ENCODE measurements at regions not wholly inside any gene's neighbourhood (a gene's known extent, or its start where the extent isn't known, plus 50 kb on each side); places are given as distances from the start of the nearest gene placed in this dataset.
"Not testable (repeated sequence)": the region's sequence is repeated elsewhere in the genome, so short reads cannot be mapped to it uniquely, and the experiment has no call there.

DNA sequence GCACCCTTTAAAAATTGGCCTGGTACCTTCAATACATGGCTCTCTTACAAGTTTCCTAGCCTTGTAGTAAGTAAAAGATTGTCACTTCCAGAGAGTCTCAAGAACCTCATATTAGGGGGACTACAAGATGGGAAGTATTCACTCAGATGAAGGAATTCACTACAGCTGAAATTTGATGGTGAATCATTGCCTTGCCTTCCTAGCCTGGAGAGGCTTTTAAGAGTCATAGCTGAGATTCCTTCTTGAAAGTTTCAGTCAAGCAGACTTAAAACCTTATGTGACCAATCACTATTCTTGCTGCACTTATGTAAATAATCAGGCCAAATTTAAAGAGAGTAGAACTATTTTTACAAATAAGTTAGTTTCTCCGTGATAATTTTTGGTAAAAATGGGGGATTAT, 451.6 kb downstream of the TRHDE start:
- no peak for FAIRE-seq

DNA sequence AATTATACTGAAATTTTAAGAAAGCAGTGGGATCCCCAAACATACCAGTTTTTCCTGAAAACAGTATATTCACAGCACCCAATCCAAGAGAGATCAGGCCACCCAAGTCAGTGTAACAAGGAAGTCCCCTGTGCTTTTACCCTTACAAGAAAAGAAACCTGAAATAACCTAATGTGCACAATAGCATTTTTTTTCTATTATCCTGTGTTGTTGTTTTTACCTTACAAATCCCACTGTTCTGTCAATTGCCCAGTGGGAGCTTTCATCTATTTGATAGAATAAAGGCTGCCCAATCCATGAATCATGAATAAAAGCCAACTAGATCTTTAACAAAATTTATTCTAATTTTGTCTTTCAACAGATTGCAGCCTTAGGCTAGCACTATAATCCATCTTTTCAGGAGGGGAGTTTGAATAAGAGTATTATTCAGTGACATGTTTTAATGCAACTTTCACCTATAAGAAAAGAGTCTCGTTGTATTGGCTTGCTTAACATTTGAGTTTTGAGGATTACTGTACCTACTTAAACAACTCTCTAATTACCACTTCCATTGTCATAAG, 457.4 kb downstream of the TRHDE start:
- no peak for FAIRE-seq

GRCh38 chr12:72734581-72734980, 462.4 kb downstream of the TRHDE start:
- no peak for FAIRE-seq

DNA sequence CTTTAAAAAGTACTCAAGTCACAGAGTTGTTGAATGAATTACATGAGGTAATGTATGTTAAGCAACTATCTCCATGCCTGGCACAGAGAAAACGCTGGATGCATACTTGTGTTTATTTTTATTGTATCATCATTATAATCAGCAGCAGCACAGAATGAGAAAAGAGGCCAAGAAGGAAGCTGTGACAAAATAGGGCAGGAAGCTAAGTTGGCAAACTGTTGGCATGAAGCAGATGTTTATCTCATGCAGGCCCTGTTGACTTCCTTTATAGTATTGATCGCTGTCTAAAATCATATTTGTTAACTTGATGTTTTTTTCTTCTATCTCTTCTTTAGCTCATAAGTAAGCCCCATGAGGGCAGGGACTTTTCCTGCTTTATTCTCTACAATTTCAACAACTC, 466.6 kb downstream of the TRHDE start:
- no peak for FAIRE-seq

GRCh38 chr12:72740064-72740463, 467.9 kb downstream of the TRHDE start:
- no peak for FAIRE-seq

DNA sequence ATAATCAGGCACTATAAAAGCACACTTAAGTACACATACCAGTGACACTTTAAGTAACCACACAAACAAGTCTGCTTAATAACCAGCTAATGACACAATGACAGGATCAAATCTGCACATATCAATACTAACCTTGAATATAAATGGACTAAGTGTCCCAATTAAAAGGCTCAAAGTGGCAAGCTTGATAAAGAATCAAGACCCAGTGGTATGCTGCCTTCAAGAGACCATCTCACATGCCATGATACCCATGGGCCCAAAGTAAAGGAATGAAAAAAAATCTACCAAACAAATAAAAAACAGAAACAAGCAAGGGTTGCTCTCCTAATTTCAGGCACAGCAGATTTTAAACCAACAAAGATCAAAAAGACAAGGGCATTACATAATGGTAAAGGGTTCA, 470.4 kb downstream of the TRHDE start:
- no peak for FAIRE-seq

- FAIRE-seq = no peak
Observed at GRCh38 chr12:72746048-72746447, 473.9 kb downstream of the TRHDE start.

DNA sequence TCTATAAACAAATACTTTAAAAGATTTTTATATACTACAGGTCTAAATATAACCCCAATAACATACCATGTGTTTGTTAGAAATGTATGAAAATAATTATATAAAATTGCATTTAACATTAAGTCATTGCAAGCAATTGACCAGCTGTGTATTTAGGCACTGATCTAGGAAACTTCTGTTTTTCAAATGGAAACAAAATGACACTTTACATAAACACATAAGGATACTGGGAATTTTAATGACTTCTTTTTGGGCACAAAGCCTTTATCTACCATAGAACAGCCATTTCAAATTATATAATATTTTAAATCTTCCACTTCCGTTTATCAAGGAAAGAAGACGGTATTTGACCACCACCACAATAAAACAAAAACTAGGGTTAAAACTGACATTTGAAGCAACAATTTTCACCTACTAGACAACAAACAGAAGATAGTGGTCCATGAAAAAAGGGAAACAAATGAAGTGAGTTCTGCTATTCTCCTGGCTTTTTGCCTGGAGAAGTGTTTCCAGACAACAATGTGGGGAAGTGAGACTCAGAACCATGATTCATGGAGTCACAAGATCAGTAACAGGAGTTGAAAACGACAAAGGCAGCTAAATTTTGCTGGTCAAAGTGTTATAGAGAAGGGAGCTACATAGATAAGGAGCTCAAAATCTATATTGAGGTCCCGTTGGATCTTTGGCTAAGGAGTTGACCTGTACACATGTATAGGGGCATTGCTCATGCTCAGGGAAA, 475.1 kb downstream of the TRHDE start:
- FAIRE-seq = no peak

- FAIRE-seq = no peak
Observed at GRCh38 chr12:72748971-72749370, 476.8 kb downstream of the TRHDE start.

GRCh38 chr12:72753571-72753970, 481.4 kb downstream of the TRHDE start:
- FAIRE-seq = no peak

DNA sequence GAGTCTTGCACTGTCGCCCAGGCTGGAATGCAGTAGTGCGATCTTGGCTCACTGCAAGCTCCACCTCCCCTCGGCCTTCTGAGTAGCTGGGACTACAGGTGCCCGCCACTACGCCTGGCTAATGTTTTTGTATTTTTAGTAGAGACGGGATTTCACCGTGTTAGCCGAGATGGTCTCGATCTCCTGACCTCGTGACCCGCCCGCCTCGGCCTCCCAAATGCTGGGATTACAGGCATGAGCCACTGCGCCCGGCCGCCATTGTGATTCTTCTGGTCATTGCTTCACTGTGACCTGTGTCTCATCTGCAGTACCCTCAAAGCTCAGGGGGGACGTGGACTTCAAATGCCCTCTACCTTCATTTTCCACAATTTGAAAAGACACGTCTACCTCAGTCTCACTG, 481.9 kb downstream of the TRHDE start:
- not testable (repeated sequence) for FAIRE-seq

DNA sequence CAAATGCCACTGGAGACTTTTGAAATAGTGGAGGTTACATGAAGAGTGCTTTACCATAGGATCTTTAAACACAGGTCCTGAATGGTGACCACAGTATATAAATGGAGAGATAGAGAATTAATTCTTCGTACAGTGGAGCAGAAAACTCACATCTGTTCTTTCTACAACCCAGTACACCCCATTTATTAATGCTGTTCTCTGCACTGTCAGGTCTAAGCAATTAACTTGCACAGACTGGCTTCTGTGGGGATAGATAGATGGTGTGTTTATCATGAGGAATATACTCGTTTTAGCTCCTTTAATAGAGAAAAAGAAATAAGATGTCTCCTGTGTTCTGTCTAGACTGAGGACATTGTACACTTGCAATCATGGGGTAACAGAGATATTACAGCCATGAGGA, 494.3 kb downstream of the TRHDE start:
- FAIRE-seq = no peak

GRCh38 chr12:72774023-72774422, 501.9 kb downstream of the TRHDE start:
- no peak for FAIRE-seq

DNA sequence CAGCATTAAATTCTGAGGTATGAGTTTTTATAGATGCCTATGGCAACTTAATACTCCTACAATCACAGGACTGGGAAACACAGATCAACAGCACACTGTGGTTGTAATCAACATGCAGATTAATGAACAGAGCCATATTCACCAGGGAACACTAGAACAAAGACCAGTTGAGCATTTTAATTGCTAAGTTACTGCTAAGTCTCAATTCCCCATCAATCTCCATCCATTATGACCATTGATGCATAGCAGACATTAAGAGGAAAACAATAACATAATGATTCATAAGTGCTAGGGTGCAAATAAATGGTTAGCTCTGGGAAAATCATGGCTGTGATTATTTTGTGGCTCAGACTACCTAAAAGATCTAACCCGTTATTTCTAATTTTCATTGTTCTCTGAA, 505.6 kb downstream of the TRHDE start:
- FAIRE-seq = no peak

DNA sequence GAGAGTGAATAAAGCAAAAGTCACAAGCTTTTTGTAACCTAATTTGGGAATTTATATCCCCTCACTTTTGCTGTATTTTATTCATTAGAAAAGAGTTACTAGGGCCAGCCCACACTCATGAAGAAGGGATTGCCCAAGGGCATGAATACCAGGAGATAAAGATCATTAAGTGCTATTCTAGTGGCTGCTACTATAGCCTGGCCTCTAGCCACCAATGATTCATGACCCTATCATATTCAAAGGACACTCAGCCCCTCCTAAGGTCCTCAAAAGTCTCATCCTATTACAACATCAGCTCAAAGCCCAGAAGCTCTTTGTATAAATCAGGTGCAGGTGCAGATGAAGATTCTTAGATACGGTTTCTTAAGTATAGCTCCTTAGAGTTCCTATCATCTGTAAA, 518.1 kb downstream of the TRHDE start:
- no peak for FAIRE-seq

DNA sequence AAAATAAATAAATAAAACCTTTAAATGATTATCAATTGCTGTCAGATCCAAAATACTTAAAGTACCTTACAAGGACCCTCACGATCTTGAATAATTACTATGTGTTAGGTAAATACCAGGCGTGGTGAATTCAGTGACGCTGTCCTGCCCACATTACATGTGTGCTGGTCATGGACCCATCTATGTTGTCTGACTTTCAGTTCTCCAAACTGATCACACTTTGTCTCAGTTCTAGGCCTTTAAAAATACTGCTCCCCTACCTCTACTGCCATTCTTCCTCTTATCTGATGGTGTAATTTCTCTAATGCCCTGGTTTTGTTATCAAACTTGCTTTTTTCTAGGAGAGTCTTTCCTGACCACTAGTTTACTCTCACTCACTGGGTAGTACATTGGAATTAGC, 520.7 kb downstream of the TRHDE start:
- FAIRE-seq = no peak

GRCh38 chr12:72793796-72794195, 521.6 kb downstream of the TRHDE start:
- FAIRE-seq = no peak

GRCh38 chr12:72815421-72815820, 543.3 kb downstream of the TRHDE start:
- no peak for FAIRE-seq

DNA sequence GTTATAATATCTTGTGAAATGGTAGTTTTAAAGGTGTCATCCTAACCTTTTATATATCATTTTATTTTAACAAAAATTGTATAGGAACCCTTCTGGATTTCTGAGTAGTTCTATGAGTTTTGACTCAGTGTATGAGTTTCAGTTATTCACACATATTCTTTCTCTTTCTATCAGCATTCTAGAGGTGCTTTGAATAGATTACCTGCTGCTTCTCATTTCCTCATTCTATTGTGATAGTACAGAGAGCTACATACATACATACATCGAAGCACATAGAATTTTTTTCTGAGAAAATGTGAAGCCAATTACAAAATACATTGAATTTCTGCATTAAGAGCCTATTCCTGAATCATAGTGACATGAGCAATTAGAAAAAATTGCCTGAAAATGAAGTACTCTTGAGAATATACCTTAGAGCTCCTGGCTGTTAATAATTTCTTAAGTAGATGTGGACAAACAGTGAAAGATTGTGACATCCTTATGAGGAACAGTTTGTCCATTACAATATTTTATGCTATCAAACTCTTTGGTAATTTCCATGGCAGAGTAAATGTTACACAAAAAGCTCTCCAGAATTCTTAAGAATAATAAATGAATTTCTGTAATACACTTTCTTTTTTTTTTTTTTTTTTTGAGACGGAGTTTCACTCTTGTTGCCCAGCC, 556.6 kb downstream of the TRHDE start:
- FAIRE-seq = no peak

DNA sequence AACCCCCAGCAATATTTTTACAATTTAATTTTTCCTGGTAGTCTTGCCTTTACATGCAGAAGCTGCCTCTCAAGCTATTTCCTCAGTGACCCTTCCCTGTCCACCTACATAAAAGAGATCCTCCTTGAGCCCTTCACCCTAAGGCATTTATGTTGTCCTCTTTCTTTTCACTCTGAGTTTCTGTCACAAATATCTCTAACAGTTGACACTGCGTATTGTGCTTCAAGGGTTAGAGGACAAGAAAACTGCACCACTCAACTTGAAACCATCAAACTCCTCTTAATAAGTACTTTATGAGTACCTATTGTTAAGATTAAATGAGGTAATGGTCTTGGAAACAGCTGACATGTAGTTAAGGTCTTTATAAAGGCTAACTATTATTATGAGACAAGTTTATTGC, 557.7 kb downstream of the TRHDE start:
- FAIRE-seq = no peak

DNA sequence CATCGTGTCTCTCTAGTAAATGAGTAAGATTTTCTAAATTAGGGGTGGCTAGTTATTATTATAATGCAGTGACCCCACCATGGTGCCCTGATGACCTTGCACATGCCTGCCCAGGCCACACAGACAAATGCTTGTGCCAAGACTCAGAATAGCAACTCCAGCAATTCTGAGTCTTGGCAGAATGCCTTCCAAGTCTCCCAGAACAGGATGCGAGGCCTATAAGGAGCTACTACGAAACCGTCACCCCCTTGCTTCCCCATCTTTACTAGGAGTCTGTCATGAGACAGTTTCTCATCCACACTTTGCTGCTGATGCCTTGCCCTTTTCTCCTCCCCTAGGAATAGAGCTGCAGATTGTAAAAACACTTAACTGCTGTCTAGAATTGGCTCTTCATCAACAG, 559.9 kb downstream of the TRHDE start:
- FAIRE-seq = no peak

DNA sequence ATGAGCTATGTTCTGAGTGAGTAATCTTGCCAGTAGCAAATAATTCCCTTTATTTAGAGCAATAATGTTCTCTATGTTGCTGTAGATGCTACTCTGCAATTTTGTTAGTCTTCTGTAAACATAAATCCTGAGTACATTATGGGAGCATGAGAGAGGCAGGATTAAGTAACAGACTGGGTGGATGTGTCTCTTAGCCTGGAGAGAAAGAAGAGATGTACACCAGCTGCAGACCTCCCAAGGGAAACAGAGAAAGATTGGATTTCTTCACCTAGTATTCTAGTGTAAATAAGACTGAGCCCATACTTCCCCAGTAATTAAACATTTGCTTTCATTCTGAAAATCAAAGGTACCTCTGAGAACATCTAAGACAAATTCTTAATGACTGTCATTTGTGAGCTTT, 564.0 kb downstream of the TRHDE start:
- FAIRE-seq = no peak

- no peak for FAIRE-seq
Observed at GRCh38 chr12:72839696-72840095, 567.5 kb downstream of the TRHDE start.

- no peak for FAIRE-seq
Observed at GRCh38 chr12:72863671-72864070, 591.5 kb downstream of the TRHDE start.

DNA sequence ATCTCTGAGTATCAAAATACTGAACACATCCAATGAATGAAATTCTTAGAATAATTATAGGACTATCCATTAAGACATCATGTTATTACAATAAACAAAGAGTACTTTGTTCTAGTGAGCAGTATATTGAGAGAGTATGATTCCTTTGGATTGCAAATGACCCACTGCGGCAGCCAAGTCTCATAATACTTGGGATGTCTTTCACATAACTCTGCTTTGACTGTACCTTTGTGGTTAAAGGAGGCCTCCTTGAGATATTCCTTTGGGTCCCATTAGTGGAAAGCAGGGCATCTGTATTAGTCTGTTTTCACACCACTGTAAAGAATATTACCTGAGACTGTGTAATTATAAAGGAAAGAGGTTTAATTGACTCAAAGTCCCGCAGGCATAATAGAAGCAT, 593.8 kb downstream of the TRHDE start:
- no peak for FAIRE-seq

Measured in islet of Langerhans (tissue), 1 donor.